HG03039 (cell line): ENCODE measurements at regions not wholly inside any gene's neighbourhood (a gene's known extent, or its start where the extent isn't known, plus 50 kb on each side); places are given as distances from the start of the nearest gene placed in this dataset.

Experiments
- ATAC-seq: cut with Tn5 transposase; IDR thresholded peaks from one replicate; pipeline ENCODE4 v1.9.1; 2021; ENCODE audit warnings: mild to moderate bottlenecking, moderate library complexity; ENCODE audit not compliant: unreplicated experiment

- ATAC-seq = no peak
These were observed 477.2 kb downstream of the GPAM start for GRCh38 chr10:111706331-111706730.

DNA sequence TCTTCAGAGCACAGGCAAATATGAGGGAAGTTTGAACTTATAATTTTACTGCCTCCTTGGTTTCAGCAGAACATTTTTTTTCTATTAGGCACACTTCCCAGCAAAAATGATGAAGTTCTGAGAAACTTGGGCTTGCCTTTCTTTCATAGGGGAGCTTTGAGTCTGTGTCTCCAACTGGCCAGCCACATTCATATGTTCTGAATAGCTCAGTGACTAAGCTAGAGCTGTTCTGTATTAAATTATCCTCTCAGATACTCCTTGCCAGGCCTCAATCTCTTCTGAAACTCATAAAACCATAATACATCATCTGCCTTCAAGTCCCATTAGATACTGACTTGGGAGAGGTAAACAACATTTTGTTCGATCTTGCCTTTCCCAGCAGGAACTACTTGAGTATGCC lies 476.5 kb downstream of the GPAM start:
- ATAC-seq = no peak

- no peak for ATAC-seq
These were observed 474.0 kb downstream of the GPAM start for GRCh38 chr10:111709603-111710002.

GRCh38 chr10:111716032-111716431 lies 467.5 kb downstream of the GPAM start:
- ATAC-seq = no peak

DNA sequence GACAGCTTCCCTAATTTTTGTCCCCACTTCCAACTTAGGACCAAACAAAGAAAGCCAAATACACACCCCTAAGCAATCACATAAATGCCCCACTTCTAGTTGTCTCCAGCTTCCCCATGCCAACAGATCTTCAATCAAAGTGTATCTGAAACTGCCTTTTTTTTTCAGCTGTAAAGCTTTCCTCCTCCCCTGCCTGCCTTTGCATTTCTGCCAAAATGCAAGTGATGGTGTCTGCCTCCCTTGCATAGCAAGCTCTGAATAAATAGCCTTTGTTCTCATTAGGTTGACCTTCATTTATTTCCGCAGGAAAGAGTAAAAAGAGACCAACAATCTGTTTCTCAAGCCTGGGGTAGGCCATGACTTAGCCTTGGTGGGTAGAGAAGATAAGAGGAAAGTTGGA lies 459.4 kb downstream of the GPAM start:
- ATAC-seq = no peak

- ATAC-seq = no peak
These were observed 458.5 kb downstream of the GPAM start for GRCh38 chr10:111725050-111725449.

DNA sequence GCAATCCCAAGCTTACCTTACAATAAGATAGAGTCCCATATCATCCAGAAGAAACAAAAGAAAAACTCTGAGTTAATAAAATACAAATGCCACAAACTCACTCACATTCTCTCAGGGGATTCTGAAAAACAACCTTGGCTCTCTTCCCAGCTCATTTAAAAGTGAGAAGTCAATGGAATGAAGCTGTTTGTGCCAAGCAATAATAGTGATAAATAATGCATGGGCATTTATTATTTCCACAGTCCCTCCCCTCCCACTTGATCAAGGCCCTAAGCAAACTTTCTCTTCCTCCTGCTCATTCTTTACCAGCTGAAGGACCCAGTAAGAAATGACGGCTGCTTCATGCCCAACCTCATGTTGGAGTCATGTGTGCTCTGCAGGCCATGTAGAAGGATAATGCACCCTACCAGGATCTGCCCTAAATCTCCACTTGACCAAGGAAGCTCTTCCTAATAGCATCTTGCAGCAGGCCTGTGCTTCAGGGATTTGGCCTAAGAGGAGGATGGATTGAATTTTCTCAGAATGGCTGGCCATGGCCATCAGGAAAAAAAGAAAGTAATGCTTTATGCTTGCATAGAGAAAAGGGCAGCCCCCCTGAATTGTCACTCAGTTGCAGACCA lies 451.3 kb downstream of the GPAM start:
- no peak for ATAC-seq

DNA sequence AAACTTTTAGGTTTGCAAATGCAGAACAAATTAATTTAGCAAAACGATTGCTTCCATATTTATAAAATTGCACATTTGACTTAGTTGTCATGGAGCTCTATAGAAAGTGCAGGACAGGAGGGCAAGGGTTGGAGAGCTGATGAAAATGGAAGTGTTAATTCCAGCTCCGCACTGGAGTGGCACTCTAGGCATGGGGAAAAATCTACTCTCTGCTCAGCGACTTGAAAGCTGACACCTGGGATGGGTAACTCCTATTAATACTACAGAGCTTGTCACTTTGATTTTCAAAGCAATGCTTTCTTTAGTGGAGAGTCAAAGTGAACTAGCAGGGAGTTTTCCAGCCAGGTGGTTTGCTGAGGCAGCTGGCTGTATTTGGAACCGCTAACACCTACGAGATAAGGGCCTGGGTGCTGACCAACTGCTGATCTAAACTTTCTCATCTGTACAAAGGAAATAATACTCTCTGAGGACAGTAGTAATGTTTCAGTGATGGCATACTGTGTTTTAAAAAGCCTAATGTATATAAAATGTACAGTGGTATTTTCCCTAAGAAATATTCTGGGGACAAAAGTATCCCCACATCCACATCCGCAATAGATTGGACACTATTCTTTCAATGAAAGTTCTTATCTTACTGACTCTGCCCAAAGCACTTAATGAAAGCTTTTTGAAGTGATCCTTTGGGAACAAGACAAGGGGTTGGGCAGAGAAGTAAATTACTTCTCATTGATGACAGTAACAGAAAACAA lies 444.3 kb downstream of the GPAM start:
- no peak for ATAC-seq

GRCh38 chr10:111739874-111740139 lies 443.8 kb downstream of the GPAM start:
- ATAC-seq = no peak

DNA sequence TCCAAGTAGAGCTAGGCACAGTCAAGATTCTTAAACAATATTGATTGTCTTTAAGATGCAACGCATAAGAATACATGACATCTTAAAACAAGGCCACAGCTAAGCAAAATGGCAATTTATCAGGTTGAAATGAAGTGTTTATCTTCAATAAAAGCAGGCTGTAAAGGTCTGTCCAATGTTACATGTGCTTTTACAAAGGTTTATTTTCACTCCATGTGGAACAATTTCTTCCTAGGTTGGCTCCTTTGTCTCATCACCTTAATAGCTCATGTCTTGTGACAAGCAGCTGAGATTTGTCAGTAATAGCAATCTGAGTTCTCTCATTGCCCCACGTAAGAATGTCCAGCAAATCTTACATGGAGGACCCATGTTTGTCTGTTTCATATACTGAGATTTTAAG lies 437.6 kb downstream of the GPAM start:
- ATAC-seq = no peak

DNA sequence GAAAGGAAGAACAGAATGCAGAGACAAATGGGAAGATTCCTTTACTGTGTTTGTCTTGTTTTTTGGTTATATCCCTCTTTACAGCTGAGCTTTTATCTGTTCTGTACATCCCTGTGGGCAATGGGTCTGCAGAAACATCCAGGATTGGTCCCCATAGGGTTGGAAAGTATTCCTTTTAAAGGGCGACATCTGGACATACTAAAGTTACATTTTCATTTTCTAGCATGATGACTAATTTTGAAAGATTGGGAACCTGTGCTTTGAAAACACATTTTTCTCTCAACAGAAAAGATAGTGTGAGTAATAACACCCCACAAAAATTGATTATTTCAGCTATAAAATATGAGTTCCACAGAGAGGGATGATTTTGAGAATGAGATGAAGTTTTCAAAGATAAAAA lies 435.8 kb downstream of the GPAM start:
- ATAC-seq = no peak

GRCh38 chr10:111748184-111748583 lies 435.4 kb downstream of the GPAM start:
- no peak for ATAC-seq

- no peak for ATAC-seq
These were observed 433.3 kb downstream of the GPAM start for GRCh38 chr10:111750165-111750849.

- no peak for ATAC-seq
These were observed 427.1 kb downstream of the GPAM start for GRCh38 chr10:111756217-111757061.

GRCh38 chr10:111758593-111758992 lies 425.0 kb downstream of the GPAM start:
- ATAC-seq = no peak

DNA sequence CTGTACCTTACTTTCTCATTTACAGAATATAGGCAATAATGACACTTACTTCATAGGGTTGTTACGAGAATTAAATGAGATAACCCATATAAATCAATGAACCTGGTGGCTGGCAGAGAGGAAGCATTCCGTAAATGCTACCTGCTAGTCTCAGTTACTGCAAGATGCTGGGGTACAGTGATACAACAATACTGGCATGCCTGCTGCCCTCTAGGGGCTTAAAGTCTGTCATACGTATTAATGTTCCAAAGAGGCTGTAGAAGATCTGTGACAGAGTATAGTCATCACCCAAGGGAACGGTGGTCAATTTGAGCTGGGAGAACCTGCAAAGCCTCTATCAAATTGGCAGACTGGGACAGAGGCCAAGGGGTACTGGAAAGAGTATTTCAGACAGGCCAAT lies 421.5 kb downstream of the GPAM start:
- no peak for ATAC-seq

DNA sequence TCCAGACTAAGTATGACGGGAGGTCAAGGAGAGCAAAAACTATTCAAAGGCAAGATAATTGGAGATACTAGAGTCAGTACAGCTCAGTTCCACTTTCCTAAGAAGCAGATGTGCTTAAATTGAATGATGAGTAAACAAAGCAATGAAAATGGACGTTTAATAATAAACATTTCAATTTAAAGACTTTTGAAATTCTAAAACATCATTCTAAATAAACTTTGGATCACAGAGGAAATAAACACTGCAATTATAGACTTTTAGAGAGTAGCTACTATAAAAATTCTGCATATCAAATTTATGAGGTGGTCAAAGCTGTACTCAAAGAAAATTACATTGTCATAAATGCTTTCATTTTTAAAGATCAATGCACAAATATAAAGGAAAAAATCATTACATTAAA lies 418.3 kb downstream of the GPAM start:
- no peak for ATAC-seq

DNA sequence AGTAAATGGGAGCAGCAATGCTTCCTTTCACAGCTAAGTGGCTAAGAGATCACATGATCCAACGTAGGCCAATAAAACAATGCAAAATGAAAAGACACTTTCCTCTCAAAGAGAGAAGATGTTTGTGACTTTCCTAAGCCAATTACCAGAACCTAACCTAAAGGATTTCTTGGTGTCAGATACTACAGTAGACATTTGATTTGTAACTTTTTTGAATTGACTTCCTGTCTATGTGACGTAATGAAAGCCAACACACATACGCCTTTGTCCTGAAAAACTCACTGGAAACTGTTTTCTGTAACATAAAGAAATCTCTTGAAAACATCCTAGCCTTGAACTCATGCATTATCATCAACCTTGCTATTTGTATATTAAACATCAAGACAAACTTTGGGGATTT lies 417.1 kb downstream of the GPAM start:
- no peak for ATAC-seq

DNA sequence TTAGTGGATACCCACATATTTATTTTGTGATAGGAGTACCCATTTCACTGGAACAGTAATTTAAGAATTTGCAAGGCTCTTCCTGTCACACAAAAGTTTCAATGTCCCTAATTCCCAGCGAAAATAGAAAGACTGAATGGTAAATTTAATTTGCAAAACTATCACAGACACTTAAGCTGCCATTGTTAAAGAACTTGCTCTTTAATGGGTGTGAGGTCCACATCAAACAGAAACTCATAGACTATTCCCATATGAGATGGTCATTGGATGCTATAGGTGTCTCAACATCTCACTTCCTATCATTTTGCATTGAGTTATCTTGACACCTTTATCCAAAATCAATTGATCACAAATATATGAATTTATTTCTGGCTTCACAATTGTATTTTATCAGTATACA lies 415.9 kb downstream of the GPAM start:
- no peak for ATAC-seq

- ATAC-seq = no peak
These were observed 409.6 kb downstream of the GPAM start for GRCh38 chr10:111773950-111774349.

DNA sequence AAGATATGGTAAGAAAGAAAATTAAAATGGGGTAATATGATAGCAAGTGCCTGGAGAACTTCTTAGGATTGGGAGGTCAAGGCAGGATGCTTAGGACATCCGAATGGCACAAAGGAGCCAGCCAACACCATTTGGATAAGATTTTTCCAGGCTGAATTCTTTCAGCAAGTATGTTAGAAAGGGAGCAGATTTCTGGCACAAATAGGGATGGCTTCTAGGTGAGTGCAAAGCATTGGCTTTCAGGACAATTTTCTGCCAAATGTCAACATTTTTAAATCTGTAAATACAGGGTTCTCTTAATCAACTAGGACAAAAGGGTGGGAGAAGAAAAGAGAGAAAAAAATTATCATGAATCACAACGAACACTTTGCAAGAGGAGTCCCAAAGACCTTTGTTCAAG lies 409.1 kb downstream of the GPAM start:
- no peak for ATAC-seq

DNA sequence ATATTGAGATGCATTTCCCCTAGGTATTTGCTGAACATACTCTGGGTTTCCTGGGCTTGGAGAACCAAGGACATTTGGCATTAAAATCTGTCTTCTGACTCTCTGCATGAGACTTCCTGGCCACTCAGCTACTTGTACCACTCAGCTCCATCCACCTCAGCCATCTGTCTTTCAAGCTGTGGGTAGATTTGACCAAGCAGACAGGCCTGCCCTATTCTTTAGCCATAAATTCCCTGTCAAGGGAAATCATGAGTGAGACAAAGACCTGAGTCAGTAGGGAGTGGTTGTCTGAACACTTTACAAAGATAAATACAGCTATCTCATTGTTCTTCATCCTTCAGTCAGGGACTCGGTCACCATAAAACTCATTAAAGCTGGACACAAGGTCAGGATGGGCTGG lies 399.1 kb downstream of the GPAM start:
- no peak for ATAC-seq
